ENCODE measurements at regions not wholly inside any gene's neighbourhood (a gene's known extent, or its start where the extent isn't known, plus 50 kb on each side); places are given as distances from the start of the nearest gene placed in this dataset.

DNA sequence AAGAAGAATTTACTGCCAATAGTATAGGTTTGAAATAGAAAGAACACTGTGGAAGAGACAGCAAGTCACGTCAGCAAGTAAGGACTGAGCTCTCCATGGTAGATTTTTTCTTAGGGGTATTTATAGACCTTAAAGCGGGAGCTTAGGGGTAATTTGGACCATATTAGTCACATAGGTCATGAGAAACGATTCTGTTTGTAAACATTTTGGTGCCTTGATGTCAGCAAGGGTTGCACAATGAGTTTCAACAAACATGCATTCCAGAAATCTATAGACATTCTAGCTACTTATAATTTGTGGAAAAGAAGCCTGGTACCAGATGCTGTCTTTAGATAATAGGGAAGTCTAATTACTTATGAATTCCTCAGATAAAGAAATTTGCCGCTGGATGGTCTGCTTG lies 624.7 kb downstream of the TDRD15 start:
- TF ChIP-seq POLR2AphosphoS5 (IDR thresholded peaks at IDR 0.05; ENCODE audit: low read depth, low read length) (no peak), POLR2A (IDR thresholded peaks at IDR 0.05; ENCODE audit: low read depth, low read length) (no peak), TAF1 (IDR thresholded peaks at IDR 0.05; ENCODE audit: low read depth, low read length) (no peak), SPI1 (IDR thresholded peaks at IDR 0.05; ENCODE audit: low read depth, low read length) (no peak), PAX5 (IDR thresholded peaks at IDR 0.05; ENCODE audit: insufficient read depth, low read length, severe bottlenecking) (no peak), POU2F2 (IDR thresholded peaks at IDR 0.05; ENCODE audit: low read depth, low read length) (no peak)
